AG09319 (cell line): ENCODE measurements at regions not wholly inside any gene's neighbourhood (a gene's known extent, or its start where the extent isn't known, plus 50 kb on each side); places are given as distances from the start of the nearest gene placed in this dataset.

Experiments
- DNase-seq: peaks from one replicate; pipeline ENCODE4 v3.0.0-alpha.2; 2010; ENCODE audit warnings: low read depth; ENCODE audit errors: extremely low read depth
- TF ChIP-seq, protein P1 (sequence below): IDR thresholded peaks from 2 replicates; pipeline ENCODE4 v1.5.1; 2011; ENCODE audit warnings: low read depth, mild to moderate bottlenecking, inconsistent platforms, low read length, moderate library complexity

DNA sequence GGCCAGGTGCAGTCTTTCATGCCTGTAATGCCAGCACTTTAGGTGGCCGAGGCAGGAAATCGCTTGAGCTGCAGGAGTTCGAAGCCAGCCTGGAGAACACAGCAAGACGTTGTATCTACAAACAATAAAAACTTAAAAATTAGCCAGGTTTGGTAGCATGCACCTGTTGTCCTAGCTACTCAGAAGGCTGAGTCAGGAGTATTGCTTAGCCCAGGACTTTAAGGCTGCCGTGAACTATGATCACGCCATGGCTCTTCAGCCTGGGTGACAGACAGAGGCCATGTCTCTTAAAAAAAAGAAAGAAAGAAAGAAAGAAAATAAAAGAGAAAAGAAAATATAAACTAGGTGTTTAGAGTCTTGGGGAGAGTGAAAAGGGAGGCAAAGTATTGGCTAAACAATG lies 96.4 kb upstream of the PDE5A start:
- no peak for DNase-seq
- TF ChIP-seq, protein P1, sequence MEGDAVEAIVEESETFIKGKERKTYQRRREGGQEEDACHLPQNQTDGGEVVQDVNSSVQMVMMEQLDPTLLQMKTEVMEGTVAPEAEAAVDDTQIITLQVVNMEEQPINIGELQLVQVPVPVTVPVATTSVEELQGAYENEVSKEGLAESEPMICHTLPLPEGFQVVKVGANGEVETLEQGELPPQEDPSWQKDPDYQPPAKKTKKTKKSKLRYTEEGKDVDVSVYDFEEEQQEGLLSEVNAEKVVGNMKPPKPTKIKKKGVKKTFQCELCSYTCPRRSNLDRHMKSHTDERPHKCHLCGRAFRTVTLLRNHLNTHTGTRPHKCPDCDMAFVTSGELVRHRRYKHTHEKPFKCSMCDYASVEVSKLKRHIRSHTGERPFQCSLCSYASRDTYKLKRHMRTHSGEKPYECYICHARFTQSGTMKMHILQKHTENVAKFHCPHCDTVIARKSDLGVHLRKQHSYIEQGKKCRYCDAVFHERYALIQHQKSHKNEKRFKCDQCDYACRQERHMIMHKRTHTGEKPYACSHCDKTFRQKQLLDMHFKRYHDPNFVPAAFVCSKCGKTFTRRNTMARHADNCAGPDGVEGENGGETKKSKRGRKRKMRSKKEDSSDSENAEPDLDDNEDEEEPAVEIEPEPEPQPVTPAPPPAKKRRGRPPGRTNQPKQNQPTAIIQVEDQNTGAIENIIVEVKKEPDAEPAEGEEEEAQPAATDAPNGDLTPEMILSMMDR: no peak

DNA sequence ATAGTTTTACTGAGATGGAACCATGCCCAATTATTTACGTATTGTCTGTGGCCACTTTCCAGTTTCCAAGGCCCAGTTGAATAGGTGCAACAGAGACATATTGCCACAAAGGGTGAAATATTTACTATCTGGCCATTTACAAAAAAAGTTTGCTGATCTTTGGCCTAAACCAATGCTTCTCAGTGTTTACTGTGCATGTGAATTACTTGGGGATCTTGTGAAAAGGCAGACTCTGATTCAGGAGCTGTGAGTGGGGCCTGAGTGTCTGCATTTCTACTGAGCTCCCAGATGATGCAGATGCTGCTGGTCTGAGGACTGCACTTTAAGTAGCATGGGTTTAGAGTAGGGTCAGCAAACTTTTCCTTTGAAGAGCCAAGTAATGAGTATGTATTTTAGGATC lies 94.1 kb upstream of the PDE5A start:
- TF ChIP-seq, protein P1: no peak
- DNase-seq: no peak

DNA sequence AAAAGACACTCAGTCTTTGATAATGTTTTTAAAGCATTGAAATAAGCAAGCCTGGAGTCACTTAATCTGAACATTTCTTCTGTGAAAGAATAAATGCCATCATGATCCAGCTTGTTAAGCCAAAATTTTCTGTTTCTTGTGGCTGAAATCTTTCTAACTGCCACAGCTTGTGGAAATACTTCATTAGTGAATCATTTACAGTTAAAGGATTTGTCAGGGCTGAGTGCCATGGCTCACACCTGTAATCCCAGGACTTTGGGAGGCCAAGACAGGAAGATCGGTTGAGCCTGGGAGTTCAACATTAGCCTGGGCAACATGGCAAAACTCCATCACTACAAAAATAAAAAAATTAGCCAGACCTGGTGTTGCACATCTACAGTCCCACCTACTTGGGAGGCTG lies 93.3 kb upstream of the PDE5A start:
- TF ChIP-seq, protein P1: no peak
- DNase-seq: no peak

DNA sequence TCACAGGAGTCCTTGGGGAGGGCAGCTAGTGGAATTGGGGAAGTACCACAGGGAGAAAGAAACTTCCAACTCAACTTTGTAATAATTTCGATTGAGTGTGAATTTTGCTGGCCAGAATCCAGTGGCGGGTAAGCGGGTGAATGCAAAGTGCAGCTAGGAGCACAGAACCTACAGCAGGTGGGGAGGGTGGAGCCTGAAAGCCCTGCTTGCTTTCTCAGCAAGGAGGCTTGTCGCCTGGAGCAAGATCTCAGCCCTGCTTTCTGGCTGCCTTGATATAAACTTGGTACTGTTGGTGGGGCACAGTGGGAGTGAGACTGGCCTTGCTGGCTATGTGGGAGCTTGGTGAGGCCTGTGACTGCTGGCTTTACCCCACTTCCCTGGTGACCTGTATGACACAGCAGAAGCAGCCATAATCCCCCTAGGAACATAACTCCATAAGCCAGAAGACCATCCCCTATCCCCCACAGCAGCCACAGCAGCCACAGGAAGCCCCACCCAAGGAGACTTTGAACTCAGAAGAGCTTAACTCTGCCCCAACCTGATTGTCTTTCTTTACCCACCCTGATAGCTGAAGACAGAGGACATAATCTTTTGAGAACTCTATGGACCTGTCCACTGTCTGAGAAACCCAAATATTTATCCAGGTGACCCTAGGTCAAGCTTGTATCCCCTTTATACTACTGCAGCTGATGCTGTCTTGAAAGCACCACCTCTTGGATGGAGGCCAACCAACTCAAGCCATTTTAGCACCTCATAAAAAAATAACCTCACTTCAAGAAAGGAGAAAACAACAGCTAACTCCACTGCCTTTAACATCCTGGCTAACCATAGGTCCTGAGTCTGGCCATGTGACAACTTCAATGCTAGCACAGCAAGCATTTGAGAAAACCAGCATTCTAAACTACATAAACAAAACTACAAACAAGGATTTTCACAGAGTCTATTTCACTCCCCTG lies 87.2 kb upstream of the PDE5A start:
- no peak for DNase-seq
- TF ChIP-seq, protein P1: no peak

DNA sequence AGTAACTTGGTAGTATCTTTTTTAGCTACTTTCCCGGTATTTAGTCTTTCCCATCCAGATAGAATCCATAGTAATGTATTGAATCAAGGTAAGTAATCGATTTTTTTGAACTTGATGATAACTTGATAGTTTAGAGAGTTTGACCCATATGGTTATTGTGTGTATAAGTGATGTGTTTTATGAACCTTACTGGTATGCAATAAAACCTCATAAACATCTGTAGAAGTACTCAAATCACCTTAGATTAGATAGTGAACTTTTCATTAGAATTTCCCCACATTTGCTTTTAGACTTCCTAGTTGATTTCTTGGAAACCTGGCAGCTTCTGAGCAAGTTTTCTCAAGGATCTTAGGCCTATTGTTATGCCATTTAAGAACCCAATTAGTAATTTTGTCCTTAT lies 80.8 kb upstream of the PDE5A start:
- TF ChIP-seq, protein P1: no peak
- no peak for DNase-seq

DNA sequence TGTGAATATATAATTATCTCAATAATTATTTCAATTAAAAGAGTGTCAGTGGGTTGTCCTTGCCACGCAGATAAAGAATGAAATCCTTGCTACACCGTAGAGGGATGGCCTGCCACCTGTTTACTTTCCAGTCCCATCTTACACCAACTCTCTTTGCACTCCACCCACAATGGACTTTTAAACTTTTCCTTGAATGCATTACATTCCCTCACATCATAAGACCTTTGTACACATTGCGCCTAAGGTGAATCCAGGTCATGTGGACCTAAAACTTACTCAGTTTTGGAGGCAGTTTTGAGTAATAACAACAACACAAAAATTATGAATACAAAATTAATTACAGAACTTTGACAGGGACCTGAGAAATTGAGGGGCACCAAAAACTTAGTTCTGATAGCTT lies 78.7 kb upstream of the PDE5A start:
- TF ChIP-seq, protein P1: no peak
- DNase-seq: no peak

DNA sequence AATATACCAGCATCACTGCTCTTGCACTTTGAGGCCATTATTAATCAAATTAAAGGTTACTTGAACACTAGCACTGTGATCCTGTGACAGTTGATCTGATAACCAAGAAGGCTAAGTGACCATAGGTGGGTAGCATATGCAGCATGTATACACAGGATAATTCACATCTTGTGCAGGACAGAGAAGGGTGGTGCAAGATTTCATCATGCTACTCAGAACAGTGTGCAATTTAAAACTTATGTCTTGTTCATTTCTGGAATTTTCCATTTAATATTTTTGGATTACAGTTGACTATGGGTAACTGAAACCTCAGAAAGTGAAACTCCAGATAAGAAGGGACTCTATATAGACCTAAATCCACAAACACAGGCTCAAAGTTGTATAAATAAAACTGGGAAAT lies 78.2 kb upstream of the PDE5A start:
- no peak for DNase-seq
- TF ChIP-seq, protein P1: no peak
